ENCODE measurements at regions not wholly inside any gene's neighbourhood (a gene's known extent, or its start where the extent isn't known, plus 50 kb on each side); places are given as distances from the start of the nearest gene placed in this dataset.

GRCh38 chr15:46552316-46552715 lies 917.5 kb downstream of the SQOR start:
- peaks cover 35% of the 10 kb centered on the region for H3K9me3 ChIP-seq (ENCODE audit: low read length)
- no peaks in the 10 kb centered on the region for H3K27me3 ChIP-seq (ENCODE audit: low read length)
- no peaks in the 10 kb centered on the region for H3K9me2 ChIP-seq (replicated peaks; ENCODE audit: insufficient read depth, low read length)
- no peaks in the 10 kb centered on the region for H3K79me2 ChIP-seq (ENCODE audit: low read length)
- H3K4me1 ChIP-seq (ENCODE audit: low read length): no peaks in the 10 kb centered on the region
- H3K9ac ChIP-seq (ENCODE audit: low read length): no peak overlapping the region
- no peak for DNase-seq
- no peak overlapping the region for H2AFZ ChIP-seq (ENCODE audit: low read length)
- no peak overlapping the region for H3K4me3 ChIP-seq (ENCODE audit: low read length)
- H3K4me2 ChIP-seq (ENCODE audit: low read depth, low read length, poor library complexity, severe bottlenecking): no peak overlapping the region
- H4K20me1 ChIP-seq (ENCODE audit: insufficient read depth, low read depth, low read length): no peaks in the 10 kb centered on the region
- H3K27ac ChIP-seq (ENCODE audit: low read length): no peak overlapping the region
- no peaks in the 10 kb centered on the region for H3K36me3 ChIP-seq (ENCODE audit: insufficient read depth, low read length)

DNA sequence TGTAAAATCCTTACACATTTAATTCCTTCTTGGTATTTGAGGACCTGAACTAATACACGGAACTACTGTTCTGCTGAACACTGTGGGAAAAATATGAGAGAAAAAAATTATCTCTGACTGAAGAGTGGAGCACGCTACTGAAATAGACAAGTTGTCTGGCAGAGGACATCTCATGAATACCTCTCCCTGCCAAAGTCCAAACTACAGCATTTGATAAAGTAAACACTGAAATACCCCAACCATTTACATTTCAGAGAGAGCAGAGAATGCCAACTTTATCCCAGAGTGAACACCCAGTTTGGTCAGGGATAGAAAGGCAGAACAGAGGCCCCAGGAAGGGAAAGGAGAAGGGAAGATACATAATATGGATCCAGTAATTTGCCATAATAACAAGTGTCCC lies 920.7 kb downstream of the SQOR start:
- no peaks in the 10 kb centered on the region for H3K79me2 ChIP-seq (ENCODE audit: low read length)
- no peak overlapping the region for H3K9ac ChIP-seq (ENCODE audit: low read length)
- no peak overlapping the region for H3K4me3 ChIP-seq (ENCODE audit: low read length)
- no peaks in the 10 kb centered on the region for H3K27me3 ChIP-seq (ENCODE audit: low read length)
- H3K4me2 ChIP-seq (ENCODE audit: low read depth, low read length, poor library complexity, severe bottlenecking): no peak overlapping the region
- H3K36me3 ChIP-seq (ENCODE audit: insufficient read depth, low read length): no peaks in the 10 kb centered on the region
- DNase-seq: no peak
- no peaks in the 10 kb centered on the region for H3K9me2 ChIP-seq (replicated peaks; ENCODE audit: insufficient read depth, low read length)
- no peak overlapping the region for H3K27ac ChIP-seq (ENCODE audit: low read length)
- H2AFZ ChIP-seq (ENCODE audit: low read length): no peak overlapping the region
- H4K20me1 ChIP-seq (ENCODE audit: insufficient read depth, low read depth, low read length): no peaks in the 10 kb centered on the region
- H3K4me1 ChIP-seq (ENCODE audit: low read length): no peaks in the 10 kb centered on the region
- peaks cover 42% of the 10 kb centered on the region for H3K9me3 ChIP-seq (ENCODE audit: low read length)

GRCh38 chr15:46556010-46556409 lies 921.2 kb downstream of the SQOR start:
- Histone ChIP-seq H3K9me2 (replicated peaks; ENCODE audit: insufficient read depth, low read length) (no peaks in the 10 kb centered on the region), H3K4me2 (ENCODE audit: low read depth, low read length, poor library complexity, severe bottlenecking) (no peak overlapping the region), H3K36me3 (ENCODE audit: insufficient read depth, low read length) (no peaks in the 10 kb centered on the region), H3K27me3 (ENCODE audit: low read length) (no peaks in the 10 kb centered on the region), H3K4me1 (ENCODE audit: low read length) (no peaks in the 10 kb centered on the region), H3K27ac (ENCODE audit: low read length) (no peak overlapping the region), H3K79me2 (ENCODE audit: low read length) (no peaks in the 10 kb centered on the region), H3K9me3 (ENCODE audit: low read length) (peaks cover 42% of the 10 kb centered on the region), H3K4me3 (ENCODE audit: low read length) (no peak overlapping the region), H3K9ac (ENCODE audit: low read length) (no peak overlapping the region), H4K20me1 (ENCODE audit: insufficient read depth, low read depth, low read length) (no peaks in the 10 kb centered on the region), H2AFZ (ENCODE audit: low read length) (no peak overlapping the region)
- no peak for DNase-seq

GRCh38 chr15:46556559-46557379 lies 921.9 kb downstream of the SQOR start:
- Histone ChIP-seq H3K27me3 (ENCODE audit: low read length) (no peaks in the 10 kb centered on the region), H3K9me3 (ENCODE audit: low read length) (peaks cover 42% of the 10 kb centered on the region), H3K9ac (ENCODE audit: low read length) (no peak overlapping the region), H3K4me1 (ENCODE audit: low read length) (no peaks in the 10 kb centered on the region), H3K4me2 (ENCODE audit: low read depth, low read length, poor library complexity, severe bottlenecking) (no peak overlapping the region), H3K36me3 (ENCODE audit: insufficient read depth, low read length) (no peaks in the 10 kb centered on the region), H3K4me3 (ENCODE audit: low read length) (no peak overlapping the region), H2AFZ (ENCODE audit: low read length) (no peak overlapping the region), H3K27ac (ENCODE audit: low read length) (no peak overlapping the region), H4K20me1 (ENCODE audit: insufficient read depth, low read depth, low read length) (no peaks in the 10 kb centered on the region), H3K9me2 (replicated peaks; ENCODE audit: insufficient read depth, low read length) (no peaks in the 10 kb centered on the region), H3K79me2 (ENCODE audit: low read length) (no peaks in the 10 kb centered on the region)
- DNase-seq: no peak

GRCh38 chr15:46567968-46568367 lies 933.1 kb downstream of the SQOR start:
- H3K9me2 ChIP-seq (replicated peaks; ENCODE audit: insufficient read depth, low read length): no peaks in the 10 kb centered on the region
- no peaks in the 10 kb centered on the region for H3K27me3 ChIP-seq (ENCODE audit: low read length)
- H3K79me2 ChIP-seq (ENCODE audit: low read length): no peaks in the 10 kb centered on the region
- DNase-seq: no peak
- no peak overlapping the region for H3K4me3 ChIP-seq (ENCODE audit: low read length)
- H3K27ac ChIP-seq (ENCODE audit: low read length): no peak overlapping the region
- peaks cover 30% of the 10 kb centered on the region for H3K9me3 ChIP-seq (ENCODE audit: low read length)
- H3K36me3 ChIP-seq (ENCODE audit: insufficient read depth, low read length): no peaks in the 10 kb centered on the region
- no peaks in the 10 kb centered on the region for H4K20me1 ChIP-seq (ENCODE audit: insufficient read depth, low read depth, low read length)
- no peak overlapping the region for H3K9ac ChIP-seq (ENCODE audit: low read length)
- H3K4me1 ChIP-seq (ENCODE audit: low read length): no peaks in the 10 kb centered on the region
- no peak overlapping the region for H3K4me2 ChIP-seq (ENCODE audit: low read depth, low read length, poor library complexity, severe bottlenecking)
- H2AFZ ChIP-seq (ENCODE audit: low read length): no peak overlapping the region

- Histone ChIP-seq H3K9me3 (ENCODE audit: low read length) (peaks cover 37% of the 10 kb centered on the region), H3K9ac (ENCODE audit: low read length) (no peak overlapping the region), H3K27me3 (ENCODE audit: low read length) (no peaks in the 10 kb centered on the region), H4K20me1 (ENCODE audit: insufficient read depth, low read depth, low read length) (no peaks in the 10 kb centered on the region), H3K27ac (ENCODE audit: low read length) (no peak overlapping the region), H3K4me2 (ENCODE audit: low read depth, low read length, poor library complexity, severe bottlenecking) (no peak overlapping the region), H3K9me2 (replicated peaks; ENCODE audit: insufficient read depth, low read length) (no peaks in the 10 kb centered on the region), H3K79me2 (ENCODE audit: low read length) (no peaks in the 10 kb centered on the region), H3K4me1 (ENCODE audit: low read length) (no peaks in the 10 kb centered on the region), H3K36me3 (ENCODE audit: insufficient read depth, low read length) (no peaks in the 10 kb centered on the region), H3K4me3 (ENCODE audit: low read length) (no peak overlapping the region), H2AFZ (ENCODE audit: low read length) (no peak overlapping the region)
- no peak for DNase-seq
These were observed 935.0 kb downstream of the SQOR start for GRCh38 chr15:46569781-46570180.

GRCh38 chr15:46576646-46577395 lies 942.0 kb downstream of the SQOR start:
- no peak overlapping the region for H2AFZ ChIP-seq (ENCODE audit: low read length)
- H3K4me2 ChIP-seq (ENCODE audit: low read depth, low read length, poor library complexity, severe bottlenecking): no peak overlapping the region
- peaks cover 52% of the 10 kb centered on the region for H3K9me3 ChIP-seq (ENCODE audit: low read length)
- no peaks in the 10 kb centered on the region for H3K9me2 ChIP-seq (replicated peaks; ENCODE audit: insufficient read depth, low read length)
- H3K4me3 ChIP-seq (ENCODE audit: low read length): no peak overlapping the region
- no peaks in the 10 kb centered on the region for H4K20me1 ChIP-seq (ENCODE audit: insufficient read depth, low read depth, low read length)
- H3K79me2 ChIP-seq (ENCODE audit: low read length): no peaks in the 10 kb centered on the region
- DNase-seq: no peak
- H3K9ac ChIP-seq (ENCODE audit: low read length): no peak overlapping the region
- no peaks in the 10 kb centered on the region for H3K36me3 ChIP-seq (ENCODE audit: insufficient read depth, low read length)
- no peak overlapping the region for H3K27ac ChIP-seq (ENCODE audit: low read length)
- no peaks in the 10 kb centered on the region for H3K4me1 ChIP-seq (ENCODE audit: low read length)
- H3K27me3 ChIP-seq (ENCODE audit: low read length): no peaks in the 10 kb centered on the region

GRCh38 chr15:46577767-46578166 lies 942.9 kb downstream of the SQOR start:
- DNase-seq: no peak
- Histone ChIP-seq H3K36me3 (ENCODE audit: insufficient read depth, low read length) (no peaks in the 10 kb centered on the region), H3K79me2 (ENCODE audit: low read length) (no peaks in the 10 kb centered on the region), H2AFZ (ENCODE audit: low read length) (no peak overlapping the region), H3K9me2 (replicated peaks; ENCODE audit: insufficient read depth, low read length) (no peaks in the 10 kb centered on the region), H3K9me3 (ENCODE audit: low read length) (peaks cover 56% of the 10 kb centered on the region), H3K4me3 (ENCODE audit: low read length) (no peak overlapping the region), H3K27ac (ENCODE audit: low read length) (no peak overlapping the region), H4K20me1 (ENCODE audit: insufficient read depth, low read depth, low read length) (no peaks in the 10 kb centered on the region), H3K9ac (ENCODE audit: low read length) (no peak overlapping the region), H3K4me2 (ENCODE audit: low read depth, low read length, poor library complexity, severe bottlenecking) (no peak overlapping the region), H3K27me3 (ENCODE audit: low read length) (no peaks in the 10 kb centered on the region), H3K4me1 (ENCODE audit: low read length) (no peaks in the 10 kb centered on the region)
